SIG-M5 (cell line): ENCODE measurements at regions not wholly inside any gene's neighbourhood (a gene's known extent, or its start where the extent isn't known, plus 50 kb on each side); places are given as distances from the start of the nearest gene placed in this dataset.

ENCODE experiments used
- DNase-seq: peaks from one replicate; lab custom pipeline; 2025; lab: John Stamatoyannopoulos, UW

GRCh38 chr13:50319635-50320255 is 304.5 kb downstream of the KCNRG start:
- no peak for DNase-seq

GRCh38 chr13:50320271-50320862 is 305.1 kb downstream of the KCNRG start:
- DNase-seq, result no peak

- no peak for DNase-seq
These were observed 306.8 kb downstream of the KCNRG start for GRCh38 chr13:50322006-50322405.

GRCh38 chr13:50323440-50324065 is 308.3 kb downstream of the KCNRG start:
- no peak for DNase-seq

- DNase-seq, result no peak
These were observed 311.0 kb downstream of the KCNRG start for GRCh38 chr13:50326271-50326670.

GRCh38 chr13:50326811-50327210 is 311.6 kb downstream of the KCNRG start:
- DNase-seq, result no peak

- DNase-seq, result peak; percentile 98
These were observed 319.0 kb downstream of the KCNRG start for GRCh38 chr13:50334115-50334778.

GRCh38 chr13:50334944-50335343 is 319.7 kb downstream of the KCNRG start:
- DNase-seq, result no peak

GRCh38 chr13:50339271-50339670 is 324.0 kb downstream of the KCNRG start:
- DNase-seq, result no peak

- no peak for DNase-seq
These were observed 324.9 kb downstream of the KCNRG start for GRCh38 chr13:50340146-50340545.

- no peak for DNase-seq
These were observed 325.5 kb downstream of the KCNRG start for GRCh38 chr13:50340551-50341287.

- DNase-seq, result no peak
These were observed 326.3 kb downstream of the KCNRG start for GRCh38 chr13:50341526-50341925.

GRCh38 chr13:50344717-50345116 is 329.5 kb downstream of the KCNRG start:
- DNase-seq, result no peak

GRCh38 chr13:50345804-50346203 is 330.6 kb downstream of the KCNRG start:
- no peak for DNase-seq

GRCh38 chr13:50348371-50348770 is 333.1 kb downstream of the KCNRG start:
- DNase-seq, result no peak

- no peak for DNase-seq
These were observed 337.7 kb downstream of the KCNRG start for GRCh38 chr13:50352720-50353480.

GRCh38 chr13:50353651-50354415 is 338.6 kb downstream of the KCNRG start:
- DNase-seq, result no peak

- no peak for DNase-seq
These were observed 340.6 kb downstream of the KCNRG start for GRCh38 chr13:50355797-50356196.

- DNase-seq, result no peak
These were observed 341.9 kb downstream of the KCNRG start for GRCh38 chr13:50357136-50357535.

- DNase-seq, result no peak
These were observed 342.4 kb downstream of the KCNRG start for GRCh38 chr13:50357586-50358118.
